Skeletal muscle tissue (tissue), 3 donors: ENCODE measurements at regions not wholly inside any gene's neighbourhood (a gene's known extent, or its start where the extent isn't known, plus 50 kb on each side); places are given as distances from the start of the nearest gene placed in this dataset.
"Not testable (repeated sequence)": the region's sequence is repeated elsewhere in the genome, so short reads cannot be mapped to it uniquely, and the experiment has no call there.

Source experiments
- H3K27ac ChIP-seq: one replicate; pipeline ENCODE4 v1.7.0; 2013; ENCODE audit warnings: mild to moderate bottlenecking, low read depth, low read length, inconsistent platforms
- H3K27me3 ChIP-seq, 3 donors: one replicate each; pipeline ENCODE4 v1.7.0; 2013; ENCODE audit warnings: low read length in 3 of 3; ENCODE audit not compliant: control insufficient read depth in 3 of 3, insufficient read depth in 3 of 3
- H3K36me3 ChIP-seq, 3 donors: one replicate each; pipeline ENCODE4 v1.7.0; 2013; ENCODE audit warnings: low read length in 3 of 3; ENCODE audit not compliant: control insufficient read depth in 3 of 3, insufficient read depth in 3 of 3
- H3K4me1 ChIP-seq, 3 donors: one replicate each; pipeline ENCODE4 v1.7.0; 2013; ENCODE audit warnings: low read length in 3 of 3, mild to moderate bottlenecking in 3 of 3; ENCODE audit not compliant: control insufficient read depth in 3 of 3, insufficient read depth in 3 of 3
- H3K4me3 ChIP-seq, 3 donors: one replicate each; pipeline ENCODE4 v1.7.0; 2013; ENCODE audit warnings: low read length in 3 of 3
- H3K9ac ChIP-seq, 3 donors: one replicate each; pipeline ENCODE4 v1.7.0; 2013; ENCODE audit warnings: low read length in 3 of 3, mild to moderate bottlenecking in 3 of 3, moderate library complexity in 2 of 3, low read depth in 1 of 3
- H3K9me3 ChIP-seq, 3 donors: one replicate each; pipeline ENCODE4 v1.7.0; 2013; ENCODE audit warnings: low read length in 3 of 3; ENCODE audit not compliant: control insufficient read depth in 3 of 3
- donor health status: Osteomylitis.

- Histone ChIP-seq H3K9me3 (no peaks in the 10 kb centered on the region), H3K27me3 (no peaks in the 10 kb centered on the region), H3K9ac (no peak overlapping the region), H3K4me1 (no peaks in the 10 kb centered on the region), H3K27ac (no peak overlapping the region), H3K4me3 (no peak overlapping the region), H3K36me3 (no peaks in the 10 kb centered on the region)
Measured at GRCh38 chr14:38948171-38948570, 154.9 kb downstream of the SEC23A start.

- Histone ChIP-seq H3K4me3 (no peak overlapping the region), H3K27me3 (no peaks in the 10 kb centered on the region), H3K9ac (no peak overlapping the region), H3K36me3 (no peaks in the 10 kb centered on the region), H3K27ac (no peak overlapping the region), H3K9me3 (no peaks in the 10 kb centered on the region), H3K4me1 (no peaks in the 10 kb centered on the region)
Measured at GRCh38 chr14:38947343-38947742, 155.7 kb downstream of the SEC23A start.

- H3K27me3 ChIP-seq: no peaks in the 10 kb centered on the region
- no peak overlapping the region for H3K9ac ChIP-seq
- no peaks in the 10 kb centered on the region for H3K36me3 ChIP-seq
- H3K4me1 ChIP-seq: no peaks in the 10 kb centered on the region
- no peak overlapping the region for H3K4me3 ChIP-seq
- H3K9me3 ChIP-seq: no peaks in the 10 kb centered on the region
- no peak overlapping the region for H3K27ac ChIP-seq
Measured at GRCh38 chr14:38944691-38945090, 158.3 kb downstream of the SEC23A start.

- H3K9ac ChIP-seq: no peak overlapping the region
- no peak overlapping the region for H3K27ac ChIP-seq
- no peak overlapping the region for H3K4me3 ChIP-seq
- H3K4me1 ChIP-seq: no peaks in the 10 kb centered on the region
- H3K36me3 ChIP-seq: no peaks in the 10 kb centered on the region
- no peaks in the 10 kb centered on the region for H3K27me3 ChIP-seq
- no peaks in the 10 kb centered on the region for H3K9me3 ChIP-seq
Measured at GRCh38 chr14:38941488-38941887, 161.5 kb downstream of the SEC23A start.

- not testable (repeated sequence) for H3K4me3 ChIP-seq, H3K4me1 ChIP-seq, H3K27me3 ChIP-seq, H3K36me3 ChIP-seq, H3K27ac ChIP-seq, H3K9me3 ChIP-seq, H3K9ac ChIP-seq
Measured at GRCh38 chr14:38932653-38933000, 170.4 kb downstream of the SEC23A start.

GRCh38 chr14:38931969-38932652 is 170.9 kb downstream of the SEC23A start:
- Histone ChIP-seq H3K9ac (no peak overlapping the region), H3K9me3 (no peaks in the 10 kb centered on the region), H3K4me3 (no peak overlapping the region), H3K27ac (no peak overlapping the region), H3K4me1 (no peaks in the 10 kb centered on the region), H3K36me3 (no peaks in the 10 kb centered on the region), H3K27me3 (no peaks in the 10 kb centered on the region)

- no peaks in the 10 kb centered on the region for H3K9me3 ChIP-seq
- no peaks in the 10 kb centered on the region for H3K36me3 ChIP-seq
- no peak overlapping the region for H3K4me3 ChIP-seq
- no peak overlapping the region for H3K27ac ChIP-seq
- H3K9ac ChIP-seq: no peak overlapping the region
- H3K4me1 ChIP-seq: no peaks in the 10 kb centered on the region
- H3K27me3 ChIP-seq: no peaks in the 10 kb centered on the region
Measured at GRCh38 chr14:38930898-38931297, 172.1 kb downstream of the SEC23A start.

GRCh38 chr14:38930022-38930421 is 173.0 kb downstream of the SEC23A start:
- H3K4me3 ChIP-seq: no peak overlapping the region
- H3K27ac ChIP-seq: no peak overlapping the region
- H3K36me3 ChIP-seq: no peaks in the 10 kb centered on the region
- H3K9me3 ChIP-seq: no peaks in the 10 kb centered on the region
- H3K9ac ChIP-seq: no peak overlapping the region
- no peaks in the 10 kb centered on the region for H3K4me1 ChIP-seq
- no peaks in the 10 kb centered on the region for H3K27me3 ChIP-seq

GRCh38 chr14:38929416-38929815 is 173.6 kb downstream of the SEC23A start:
- no peaks in the 10 kb centered on the region for H3K4me1 ChIP-seq
- H3K4me3 ChIP-seq: no peak overlapping the region
- H3K9ac ChIP-seq: no peak overlapping the region
- no peak overlapping the region for H3K27ac ChIP-seq
- H3K9me3 ChIP-seq: no peaks in the 10 kb centered on the region
- no peaks in the 10 kb centered on the region for H3K36me3 ChIP-seq
- no peaks in the 10 kb centered on the region for H3K27me3 ChIP-seq

- not testable (repeated sequence) for H3K36me3 ChIP-seq, H3K9me3 ChIP-seq, H3K27me3 ChIP-seq, H3K4me3 ChIP-seq, H3K27ac ChIP-seq, H3K4me1 ChIP-seq, H3K9ac ChIP-seq
Measured at GRCh38 chr14:38921893-38922292, 181.1 kb downstream of the SEC23A start.

- H3K9me3 ChIP-seq: no peaks in the 10 kb centered on the region
- H3K27ac ChIP-seq: no peak overlapping the region
- H3K27me3 ChIP-seq: no peaks in the 10 kb centered on the region
- H3K4me1 ChIP-seq: no peaks in the 10 kb centered on the region
- H3K9ac ChIP-seq: no peak overlapping the region
- no peak overlapping the region for H3K4me3 ChIP-seq
- H3K36me3 ChIP-seq: no peaks in the 10 kb centered on the region
Measured at GRCh38 chr14:38915125-38915524, 187.9 kb downstream of the SEC23A start.
